ENCODE measurements at regions not wholly inside any gene's neighbourhood (a gene's known extent, or its start where the extent isn't known, plus 50 kb on each side); places are given as distances from the start of the nearest gene placed in this dataset.

- Histone ChIP-seq H3K27ac (no peak overlapping the region), H3K27me3 (no peaks in the 10 kb centered on the region), H3K4me3 (no peak overlapping the region), H3K9me3 (no peaks in the 10 kb centered on the region), H3K36me3 (no peaks in the 10 kb centered on the region), H3K4me1 (no peaks in the 10 kb centered on the region)
- intact Hi-C loops (cut with DNase I), result no loop called here
- ATAC-seq (no peak), DNase-seq (no peak)
- no peak for TF ChIP-seq CTCF (IDR thresholded peaks at IDR 0.05)
Observed at GRCh38 chr9:99712214-99712613, 109.5 kb upstream of the NR4A3 start.

- H3K27me3 ChIP-seq, result no peaks in the 10 kb centered on the region
- no peaks in the 10 kb centered on the region for H3K4me1 ChIP-seq
- intact Hi-C loops (cut with DNase I), result no loop called here
- H3K36me3 ChIP-seq, result no peaks in the 10 kb centered on the region
- no peak for TF ChIP-seq CTCF (IDR thresholded peaks at IDR 0.05)
- no peaks in the 10 kb centered on the region for H3K9me3 ChIP-seq
- H3K27ac ChIP-seq, result no peak overlapping the region
- ATAC-seq (no peak), DNase-seq (no peak)
- 95% methylated on average over 3 of the region's 3 CpGs for WGBS, 2 donors
- no peak overlapping the region for H3K4me3 ChIP-seq
Observed at GRCh38 chr9:99713838-99714306, 107.8 kb upstream of the NR4A3 start.

GRCh38 chr9:99718631-99719030, 103.1 kb upstream of the NR4A3 start:
- TF ChIP-seq CTCF (IDR thresholded peaks at IDR 0.05), result no peak
- ATAC-seq (no peak), DNase-seq (no peak)
- Histone ChIP-seq H3K36me3 (no peaks in the 10 kb centered on the region), H3K4me3 (no peak overlapping the region), H3K27me3 (no peaks in the 10 kb centered on the region), H3K9me3 (no peaks in the 10 kb centered on the region), H3K4me1 (peaks cover 0 to 22% (median 5%) of the 10 kb centered on the region in 9 donors), H3K27ac (no peak overlapping the region)
- intact Hi-C loops (cut with DNase I), result no loop called here

DNA sequence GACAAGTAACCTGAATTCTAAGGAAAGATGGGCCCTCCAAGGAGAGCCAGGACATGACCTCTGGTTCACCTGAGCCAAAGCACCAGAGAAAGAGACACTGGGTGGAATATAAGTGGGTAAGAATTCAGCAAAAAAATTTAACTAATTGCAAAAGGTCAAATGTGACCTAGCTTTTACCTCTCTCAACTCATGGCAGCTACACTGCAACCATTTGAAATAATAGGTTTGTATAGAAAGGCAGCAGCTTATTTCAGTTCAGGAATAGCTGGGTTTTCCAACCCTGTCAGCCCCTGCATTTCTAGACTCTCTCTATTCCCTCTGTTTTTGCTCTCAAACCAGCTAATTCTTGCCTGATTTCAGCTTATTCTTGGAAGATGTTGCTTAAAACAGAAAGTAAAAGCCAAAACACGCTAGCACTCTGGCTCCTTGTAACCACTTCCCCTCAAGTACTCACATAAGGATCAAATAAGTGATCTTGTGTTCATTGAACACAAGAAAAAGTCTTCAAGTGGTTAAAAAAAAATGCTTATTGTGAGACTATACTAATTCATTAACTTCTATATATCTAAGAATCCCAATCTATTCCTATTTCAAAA, 101.1 kb upstream of the NR4A3 start:
- Histone ChIP-seq H3K36me3 (no peaks in the 10 kb centered on the region), H3K4me3 (peak overlapping the region in 7 of 10 donors; percentile 21 to 43 (median 27)), H3K9me3 (no peaks in the 10 kb centered on the region), H3K4me1 (peaks cover 0 to 22% (median 5%) of the 10 kb centered on the region in 9 donors), H3K27ac (peak overlapping the region in 5 of 10 donors; percentile 58 to 77 (median 61)), H3K27me3 (no peaks in the 10 kb centered on the region)
- DNase-seq (no peak), ATAC-seq (peak in 2 of 8 donors; percentile 52)
- intact Hi-C loops (cut with DNase I), result no loop called here
- 35 to 70% methylated on average over 1 of the region's 1 CpG for WGBS, 2 donors
- no peak for TF ChIP-seq CTCF (IDR thresholded peaks at IDR 0.05)
